Pancreas (tissue), 10 donors: ENCODE measurements at regions not wholly inside any gene's neighbourhood (a gene's known extent, or its start where the extent isn't known, plus 50 kb on each side); places are given as distances from the start of the nearest gene placed in this dataset.
A peak's percentile ranks its signal among the peaks of the same experiment; 100 is the strongest.

Source experiments
- ATAC-seq, 4 donors: fragments of 200-7000 bp; cut with Tn5 transposase; one replicate each; pipeline versions ENCODE4 v1.8.0 to v1.9.1; 2020; ENCODE audit warnings: mild to moderate bottlenecking in 4 of 4, moderate library complexity in 4 of 4
- DNase-seq, 6 donors: peaks; one replicate each; pipeline ENCODE4 v3.0.0-alpha.2; 2020
- FAIRE-seq: peaks from 2 replicates; lab custom pipeline; 2012; peaks lifted over from hg19 to GRCh38; lab: Jason Lieb, UNC
- H3K27ac ChIP-seq, 4 donors: fragments of 200-600 bp; sonication (generic); 1 replicate in 3 of 4; 2 replicates in 1 of 4; pipeline versions ENCODE4 v1.5.0 to v1.8.0; 2020
- H3K27me3 ChIP-seq, 4 donors: fragments of 200-600 bp; one replicate each; pipeline ENCODE4 v1.8.0; 2021
- H3K36me3 ChIP-seq, 3 donors: fragments of 200-600 bp; sonication (generic) in 1 of 3; one replicate each; pipeline versions ENCODE4 v1.5.0 to v1.8.0; 2020 to 2021
- H3K4me1 ChIP-seq, 3 donors: fragments of 200-600 bp; one replicate each; pipeline ENCODE4 v1.8.0; 2021
- H3K4me3 ChIP-seq, 4 donors: fragments of 200-600 bp; sonication (generic) in 2 of 4; one replicate each; pipeline versions ENCODE4 v1.5.0 to v1.8.0; 2020 to 2021
- H3K9me3 ChIP-seq, 4 donors: fragments of 200-600 bp; one replicate each; pipeline ENCODE4 v1.8.0; 2021
- WGBS, 2 donors: extraction: QIAGEN DNeasy Blood & Tissue Kit; methylation state at CpG; one replicate each; pipeline ENCODE4 v1.1.7; 2013; 5-methylcytosine and 5-hydroxymethylcytosine counted together
- intact Hi-C, 3 donors: fragments of 100-400 bp; cut with DNase I; formaldehyde crosslinking; loops; one replicate each; pipeline versions ENCODE4 v1.11.1 to v1.14.2; 2022
- TF ChIP-seq, protein P1 (sequence below), 4 donors: fragments of 200-600 bp; sonication (generic) in 3 of 4; IDR thresholded peaks; one replicate each; pipeline versions ENCODE4 v1.5.0 to v1.8.0; 2021; ENCODE audit warnings: antibody characterized with exemption in 4 of 4
- donor health status: healthy with polysubstance abuse.
- donor health status: DM: no; HTN: no; CAD: no; lungs with moderate emphysema.
- donor health status: DM: no; HTN: no; CAD: no.
- donor health status: control.
- donor health status: control.
- donor health status: Bipolar disorder and iron deficiency.
- donor health status: DM: yes; HTN: yes; CAD: no.
- donor health status: DM: no; HTN: no; CAD: no.
- donor health status: DM: no; HTN: no; CAD: no.
- donor health status: DM: yes; HTN: yes; CAD: no.

DNA sequence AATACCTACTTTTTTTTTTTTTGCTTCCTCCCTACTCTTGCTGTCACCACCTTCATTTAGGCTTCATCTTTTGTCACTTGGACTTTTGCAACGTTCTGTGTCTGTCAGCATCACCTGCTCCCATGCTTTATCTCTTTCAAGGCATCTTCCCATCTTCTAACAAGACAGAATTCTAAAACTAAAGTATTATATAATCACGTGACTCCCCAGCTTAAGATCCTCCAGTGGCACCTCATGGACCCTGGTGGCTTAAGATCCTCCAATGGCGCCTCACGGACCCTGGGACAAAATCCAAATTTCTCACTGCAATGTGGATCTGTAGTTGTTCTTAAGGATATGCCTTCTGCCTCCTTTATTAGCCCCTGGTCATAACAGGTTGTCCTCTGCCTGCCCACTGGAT lies 248.2 kb upstream of the SORL1-AS1 start:
- DNase-seq (no peak), FAIRE-seq (no peak), ATAC-seq (no peak)
- intact Hi-C loops: no loop called here
- H3K36me3 ChIP-seq: no peaks in the 10 kb centered on the region
- no peak overlapping the region for H3K27ac ChIP-seq
- no peaks in the 10 kb centered on the region for H3K9me3 ChIP-seq
- peaks cover 0 to 6% (median 0%) of the 10 kb centered on the region in 4 donors for H3K27me3 ChIP-seq
- H3K4me3 ChIP-seq: no peak overlapping the region
- H3K4me1 ChIP-seq: no peaks in the 10 kb centered on the region
- 42 to 67% methylated on average over 4 of the region's 4 CpGs for WGBS, 2 donors
- TF ChIP-seq, protein P1, sequence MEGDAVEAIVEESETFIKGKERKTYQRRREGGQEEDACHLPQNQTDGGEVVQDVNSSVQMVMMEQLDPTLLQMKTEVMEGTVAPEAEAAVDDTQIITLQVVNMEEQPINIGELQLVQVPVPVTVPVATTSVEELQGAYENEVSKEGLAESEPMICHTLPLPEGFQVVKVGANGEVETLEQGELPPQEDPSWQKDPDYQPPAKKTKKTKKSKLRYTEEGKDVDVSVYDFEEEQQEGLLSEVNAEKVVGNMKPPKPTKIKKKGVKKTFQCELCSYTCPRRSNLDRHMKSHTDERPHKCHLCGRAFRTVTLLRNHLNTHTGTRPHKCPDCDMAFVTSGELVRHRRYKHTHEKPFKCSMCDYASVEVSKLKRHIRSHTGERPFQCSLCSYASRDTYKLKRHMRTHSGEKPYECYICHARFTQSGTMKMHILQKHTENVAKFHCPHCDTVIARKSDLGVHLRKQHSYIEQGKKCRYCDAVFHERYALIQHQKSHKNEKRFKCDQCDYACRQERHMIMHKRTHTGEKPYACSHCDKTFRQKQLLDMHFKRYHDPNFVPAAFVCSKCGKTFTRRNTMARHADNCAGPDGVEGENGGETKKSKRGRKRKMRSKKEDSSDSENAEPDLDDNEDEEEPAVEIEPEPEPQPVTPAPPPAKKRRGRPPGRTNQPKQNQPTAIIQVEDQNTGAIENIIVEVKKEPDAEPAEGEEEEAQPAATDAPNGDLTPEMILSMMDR (IDR thresholded peaks at IDR 0.05): no peak

DNA sequence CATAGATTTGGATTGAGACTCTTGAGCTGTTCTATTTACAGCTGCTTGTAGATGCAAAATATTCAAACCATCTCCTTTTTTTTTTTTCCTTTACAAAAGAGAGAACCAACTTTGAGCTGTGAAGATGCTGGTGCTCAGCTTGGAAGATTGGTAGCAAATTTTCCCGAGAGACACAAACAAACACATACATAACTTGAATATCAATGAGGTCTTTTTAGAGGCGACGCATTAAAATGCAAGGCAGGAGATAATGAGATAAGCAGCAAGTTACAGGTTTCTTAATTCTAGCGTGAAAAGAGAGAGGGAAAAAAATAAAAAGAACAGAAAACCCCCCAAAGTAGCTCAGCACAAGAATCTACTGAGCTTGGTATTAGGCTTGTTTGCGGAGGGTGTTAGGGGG lies 247.0 kb upstream of the SORL1-AS1 start:
- H3K4me1 ChIP-seq: no peaks in the 10 kb centered on the region
- TF ChIP-seq, protein P1 (IDR thresholded peaks at IDR 0.05): no peak
- no peak for ATAC-seq
- 62 to 72% methylated on average over 5 of the region's 5 CpGs for WGBS, 2 donors
- H3K4me3 ChIP-seq: no peak overlapping the region
- no peaks in the 10 kb centered on the region for H3K9me3 ChIP-seq
- intact Hi-C loops: no loop called here
- no peak for DNase-seq
- H3K27me3 ChIP-seq: peaks cover 0 to 6% (median 0%) of the 10 kb centered on the region in 4 donors
- no peak overlapping the region for H3K27ac ChIP-seq
- no peaks in the 10 kb centered on the region for H3K36me3 ChIP-seq
- no peak for FAIRE-seq

DNA sequence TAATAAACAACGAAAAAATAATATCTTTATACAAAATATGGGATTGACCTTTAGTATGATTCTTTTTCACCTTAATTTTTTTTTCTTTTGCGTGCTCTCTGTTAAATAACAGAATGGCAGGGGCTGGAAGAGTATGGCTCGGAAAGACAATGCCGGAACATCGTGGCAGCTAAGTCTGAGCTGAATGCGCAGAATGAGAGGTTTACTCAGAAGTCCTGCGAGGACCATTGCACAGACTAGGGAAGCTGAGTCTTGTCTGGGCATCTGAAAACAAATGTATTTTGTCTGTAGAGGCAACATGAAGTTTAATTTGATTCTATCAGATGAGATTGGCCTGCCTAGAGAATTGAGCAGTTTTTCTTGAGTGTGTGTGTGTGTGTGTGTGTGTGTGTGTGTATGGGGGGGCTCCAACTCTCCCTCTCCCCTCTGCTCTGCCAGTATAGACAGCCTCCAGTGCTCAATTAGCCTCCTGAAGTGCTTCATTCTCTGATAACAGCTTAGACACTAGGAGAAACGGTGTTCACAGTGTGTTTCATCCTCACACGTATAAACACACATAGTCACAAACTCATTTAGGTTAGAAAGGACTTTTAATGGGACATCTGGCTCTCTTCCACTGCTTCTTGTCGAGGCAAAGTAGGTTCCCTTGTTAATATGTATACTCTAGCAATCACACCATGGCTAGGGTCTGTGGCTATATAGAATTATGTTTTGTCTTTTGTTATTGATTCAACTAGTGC lies 244.3 kb upstream of the SORL1-AS1 start:
- Histone ChIP-seq H3K27me3 (peaks cover 0 to 6% (median 0%) of the 10 kb centered on the region in 4 donors), H3K9me3 (no peaks in the 10 kb centered on the region), H3K36me3 (no peaks in the 10 kb centered on the region), H3K27ac (peak overlapping the region; percentile 68 to 80 (median 74)), H3K4me1 (no peaks in the 10 kb centered on the region), H3K4me3 (no peak overlapping the region)
- WGBS, 2 donors: 48 to 50% methylated on average over 10 of the region's 10 CpGs
- no peak for DNase-seq
- intact Hi-C loops: no loop called here
- no peak for ATAC-seq
- TF ChIP-seq, protein P1 (IDR thresholded peaks at IDR 0.05): no peak
- no peak for FAIRE-seq

DNA sequence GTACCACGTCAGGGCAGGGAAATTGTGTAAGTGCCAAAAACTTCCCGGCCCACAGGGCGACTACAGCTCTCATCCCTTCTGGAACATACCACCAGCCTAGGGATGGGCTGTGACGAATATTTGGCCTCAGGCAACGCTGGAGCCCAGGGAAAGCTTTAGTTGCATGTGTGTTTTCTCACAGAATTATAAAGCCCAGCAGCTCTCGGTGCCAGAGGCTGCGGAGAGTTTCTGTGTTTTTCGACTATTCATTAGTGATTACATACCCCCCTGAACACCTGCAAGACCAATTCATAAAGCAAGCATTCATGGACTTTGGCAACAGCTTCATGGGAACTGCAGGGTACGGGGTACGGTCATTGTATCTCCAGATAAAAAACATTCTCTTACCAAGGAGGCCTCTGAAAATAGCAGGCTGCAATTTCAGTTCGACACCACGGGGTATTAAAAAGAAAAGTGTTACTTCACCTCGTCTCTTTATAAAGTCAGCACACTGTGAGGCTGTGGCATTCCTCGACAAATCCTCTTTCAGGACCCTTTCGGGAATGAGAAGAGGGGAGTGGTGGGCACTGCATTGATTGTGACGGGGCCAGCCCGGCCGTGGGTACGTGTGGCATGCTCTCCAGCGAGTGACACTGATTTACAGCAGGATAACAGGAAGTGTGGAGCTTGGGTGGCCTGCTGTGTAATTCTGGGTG lies 243.6 kb upstream of the SORL1-AS1 start:
- Histone ChIP-seq H3K4me3 (no peak overlapping the region), H3K27ac (peak overlapping the region; percentile 68 to 80 (median 74)), H3K4me1 (no peaks in the 10 kb centered on the region), H3K9me3 (no peaks in the 10 kb centered on the region), H3K27me3 (peaks cover 0 to 6% (median 0%) of the 10 kb centered on the region in 4 donors), H3K36me3 (no peaks in the 10 kb centered on the region)
- intact Hi-C loops: no loop called here
- ATAC-seq (peak; percentile 76 to 87 (median 82)), FAIRE-seq (no peak), DNase-seq (peak in 3 of 6 donors; percentile 40 to 56 (median 50))
- WGBS, 2 donors: 20 to 22% methylated on average over 20 of the region's 20 CpGs
- TF ChIP-seq, protein P1 (IDR thresholded peaks at IDR 0.05): no peak

DNA sequence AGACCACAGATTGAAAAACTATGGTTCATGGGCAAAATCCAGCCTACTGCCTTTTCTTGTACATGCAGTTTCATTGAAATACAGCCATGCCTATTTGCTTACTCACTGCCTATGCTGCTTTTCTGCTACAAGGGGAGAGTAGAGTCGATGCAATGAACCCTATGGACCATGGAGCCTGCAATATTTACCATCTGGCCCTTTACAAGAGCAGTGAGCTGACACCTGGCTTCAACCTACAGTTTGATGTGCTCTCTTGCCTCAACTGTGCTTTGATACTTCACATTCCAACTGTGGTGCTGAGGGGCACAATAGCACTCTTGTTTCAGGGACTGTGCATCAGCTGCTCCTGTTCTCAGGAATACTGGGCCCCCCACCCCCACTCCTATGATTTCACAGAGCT lies 239.5 kb upstream of the SORL1-AS1 start:
- H3K27ac ChIP-seq: no peak overlapping the region
- no peak overlapping the region for H3K4me3 ChIP-seq
- H3K27me3 ChIP-seq: no peaks in the 10 kb centered on the region
- ATAC-seq: no peak
- FAIRE-seq: no peak
- no peaks in the 10 kb centered on the region for H3K36me3 ChIP-seq
- no peaks in the 10 kb centered on the region for H3K9me3 ChIP-seq
- TF ChIP-seq, protein P1 (IDR thresholded peaks at IDR 0.05): no peak
- 26 to 31% methylated on average over 1 of the region's 1 CpG for WGBS, 2 donors
- DNase-seq: no peak
- intact Hi-C loops: no loop called here
- H3K4me1 ChIP-seq: no peaks in the 10 kb centered on the region
